Retinal pigment epithelial cell (primary cell): ENCODE measurements at regions not wholly inside any gene's neighbourhood (a gene's known extent, or its start where the extent isn't known, plus 50 kb on each side); places are given as distances from the start of the nearest gene placed in this dataset.
"Not testable (repeated sequence)": the region's sequence is repeated elsewhere in the genome, so short reads cannot be mapped to it uniquely, and the experiment has no call there.

ENCODE experiments used
- DNase-seq: peaks from one replicate; pipeline ENCODE4 v3.0.0-alpha.2; 2010; ENCODE audit warnings: low read depth
- H3K4me3 ChIP-seq: 2 replicates; pipeline ENCODE4 v1.5.1; 2011; ENCODE audit warnings: mild to moderate bottlenecking, low read length, control low read depth, moderate library complexity
- TF ChIP-seq, protein P1 (sequence below): conservative IDR thresholded peaks from 2 replicates; pipeline ENCODE4 v1.5.1; 2011; ENCODE audit warnings: low read depth, low read length, control low read depth, inconsistent platforms

DNA sequence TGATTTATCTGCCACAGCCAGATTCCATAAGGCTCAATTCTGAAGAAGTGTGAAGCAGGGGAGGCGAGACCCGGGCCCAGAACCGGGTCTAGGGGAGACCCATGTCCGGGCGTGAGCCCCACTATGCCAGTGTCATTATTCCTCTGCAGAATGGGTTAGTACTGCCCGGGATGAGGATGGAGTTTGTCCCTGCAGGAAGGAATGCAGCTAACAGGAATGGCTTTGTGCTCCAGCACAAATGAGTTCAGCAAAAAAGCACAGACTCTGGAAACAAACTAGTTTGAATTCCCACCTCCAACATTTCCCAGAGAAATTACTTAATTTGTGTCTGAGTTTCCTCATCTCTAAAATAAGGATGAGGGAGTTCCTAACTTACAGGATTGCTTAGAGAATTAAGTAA is 202.9 kb downstream of the SYK start:
- TF ChIP-seq, protein P1, sequence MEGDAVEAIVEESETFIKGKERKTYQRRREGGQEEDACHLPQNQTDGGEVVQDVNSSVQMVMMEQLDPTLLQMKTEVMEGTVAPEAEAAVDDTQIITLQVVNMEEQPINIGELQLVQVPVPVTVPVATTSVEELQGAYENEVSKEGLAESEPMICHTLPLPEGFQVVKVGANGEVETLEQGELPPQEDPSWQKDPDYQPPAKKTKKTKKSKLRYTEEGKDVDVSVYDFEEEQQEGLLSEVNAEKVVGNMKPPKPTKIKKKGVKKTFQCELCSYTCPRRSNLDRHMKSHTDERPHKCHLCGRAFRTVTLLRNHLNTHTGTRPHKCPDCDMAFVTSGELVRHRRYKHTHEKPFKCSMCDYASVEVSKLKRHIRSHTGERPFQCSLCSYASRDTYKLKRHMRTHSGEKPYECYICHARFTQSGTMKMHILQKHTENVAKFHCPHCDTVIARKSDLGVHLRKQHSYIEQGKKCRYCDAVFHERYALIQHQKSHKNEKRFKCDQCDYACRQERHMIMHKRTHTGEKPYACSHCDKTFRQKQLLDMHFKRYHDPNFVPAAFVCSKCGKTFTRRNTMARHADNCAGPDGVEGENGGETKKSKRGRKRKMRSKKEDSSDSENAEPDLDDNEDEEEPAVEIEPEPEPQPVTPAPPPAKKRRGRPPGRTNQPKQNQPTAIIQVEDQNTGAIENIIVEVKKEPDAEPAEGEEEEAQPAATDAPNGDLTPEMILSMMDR = peak; percentile 9
- H3K4me3 ChIP-seq = no peak overlapping the region
- no peak for DNase-seq

DNA sequence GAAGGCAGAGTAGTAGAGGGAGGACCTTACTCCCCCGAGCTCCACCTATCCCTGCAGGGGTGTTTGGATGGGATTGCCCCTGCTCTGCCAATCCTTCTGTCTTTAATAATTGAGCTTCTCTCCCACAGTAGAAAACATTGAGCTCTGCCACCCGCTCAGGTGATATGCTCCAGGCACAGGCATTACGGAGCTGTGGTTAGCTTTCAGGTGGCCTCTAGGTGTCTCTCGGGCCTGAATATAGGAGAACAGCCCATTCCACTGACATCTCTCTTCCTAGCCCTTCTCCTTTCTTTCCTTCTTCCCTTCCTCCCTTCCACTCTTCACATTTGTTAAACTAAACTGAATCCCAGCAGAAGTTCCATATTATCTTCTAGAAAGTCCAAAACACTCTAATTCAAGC is 203.4 kb downstream of the SYK start:
- no peak overlapping the region for H3K4me3 ChIP-seq
- TF ChIP-seq, protein P1 = no peak
- DNase-seq = no peak

DNA sequence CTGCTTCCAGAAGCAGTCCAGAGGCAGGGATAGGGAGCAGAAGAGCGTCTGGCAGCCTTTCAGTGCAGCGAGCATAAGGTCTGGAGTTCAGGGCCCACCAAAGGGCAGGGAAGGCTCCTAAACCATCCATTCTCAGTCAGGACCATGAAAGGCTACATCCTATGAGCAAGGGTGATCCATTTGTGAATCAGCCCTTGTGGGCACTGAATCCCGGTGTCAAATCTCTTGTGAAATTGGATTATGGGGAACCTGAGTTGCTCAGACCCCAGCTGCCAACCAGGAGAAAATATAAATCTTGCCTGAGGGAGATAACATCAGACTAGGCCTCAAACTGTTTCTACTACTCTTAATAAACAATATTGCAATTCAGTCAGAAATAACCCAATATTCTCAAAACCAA is 204.4 kb downstream of the SYK start:
- no peak overlapping the region for H3K4me3 ChIP-seq
- DNase-seq = no peak
- TF ChIP-seq, protein P1 = no peak

DNA sequence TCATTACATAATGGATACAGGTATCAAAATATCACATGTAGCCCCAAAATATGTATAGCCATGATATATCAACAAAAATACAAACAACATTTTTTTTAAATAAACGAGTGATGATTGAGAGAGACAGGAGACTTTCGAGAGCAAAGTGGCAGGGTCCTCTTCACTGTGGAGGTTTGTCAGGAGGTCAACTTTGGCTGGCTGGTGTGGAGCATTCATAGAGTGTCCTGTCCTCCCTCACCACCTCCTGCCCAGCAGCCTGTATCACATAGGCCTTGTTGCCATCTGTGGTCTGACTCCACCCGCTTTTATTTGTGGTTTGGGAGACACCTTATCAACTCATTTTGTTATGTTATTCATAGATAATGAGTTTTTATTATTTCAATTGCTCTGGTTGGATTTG is 206.9 kb downstream of the SYK start:
- no peak overlapping the region for H3K4me3 ChIP-seq
- TF ChIP-seq, protein P1 = no peak
- DNase-seq = no peak

DNA sequence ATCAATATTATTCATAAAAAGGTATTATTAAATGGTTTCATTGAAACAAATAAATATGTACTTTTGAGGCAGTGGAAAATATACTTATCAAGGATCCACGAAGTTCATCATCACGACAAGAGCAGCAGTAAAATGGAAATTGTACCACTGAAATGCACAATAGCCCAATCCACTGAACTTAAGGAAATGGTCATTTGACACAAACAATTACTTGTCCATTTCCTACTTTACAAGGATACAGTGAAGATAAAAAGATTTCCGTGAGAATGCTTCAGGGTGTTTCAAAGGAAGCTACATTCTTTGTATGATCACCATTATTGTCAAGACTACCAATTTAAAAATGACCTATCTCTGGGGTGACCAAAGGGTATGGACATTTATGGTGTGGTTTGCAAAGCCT is 210.3 kb downstream of the SYK start:
- H3K4me3 ChIP-seq = no peak overlapping the region
- DNase-seq = no peak
- TF ChIP-seq, protein P1 = no peak

DNA sequence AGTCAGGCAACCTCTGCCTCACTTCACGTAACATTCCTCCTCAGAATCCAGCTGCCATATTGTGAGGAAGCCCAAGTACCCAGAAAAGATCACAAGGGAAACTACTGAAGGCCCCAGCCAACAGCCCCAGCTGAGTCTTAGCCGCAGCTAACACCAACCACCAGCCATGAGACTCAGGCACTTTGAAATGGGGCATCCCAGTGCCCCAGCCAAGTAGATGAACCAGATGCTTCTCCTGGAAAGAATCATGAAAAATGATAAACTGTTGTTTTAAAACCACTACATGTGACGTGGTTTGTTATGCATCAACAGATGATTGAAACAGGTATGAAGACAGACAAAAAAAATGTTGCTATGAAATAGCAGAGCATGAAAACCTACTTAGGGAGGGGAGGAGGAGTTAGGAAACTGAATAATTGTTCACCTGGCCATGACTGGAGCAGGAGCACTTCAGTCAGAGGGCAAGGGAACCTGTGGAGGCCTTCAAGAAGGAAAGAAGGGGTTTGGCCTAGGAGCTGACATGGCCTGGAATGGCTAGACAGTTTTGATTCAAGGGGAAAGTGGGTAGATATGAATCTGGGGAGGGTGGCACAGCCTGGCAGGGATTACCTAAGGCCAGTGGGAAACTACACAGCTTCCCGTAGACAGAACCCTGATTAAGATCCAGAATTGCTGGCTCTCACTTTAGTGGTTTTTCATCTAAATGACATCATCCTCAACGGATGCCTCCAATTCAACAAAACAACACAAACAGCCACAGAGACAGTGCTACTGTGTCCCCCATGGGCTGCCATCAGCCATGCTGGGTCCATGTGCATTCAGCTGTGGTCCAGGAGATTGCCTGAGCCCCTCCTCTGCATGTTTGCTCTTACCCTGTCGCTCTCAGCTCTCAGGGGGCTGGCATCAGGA is 211.6 kb downstream of the SYK start:
- no peak for DNase-seq
- TF ChIP-seq, protein P1 = no peak

DNA sequence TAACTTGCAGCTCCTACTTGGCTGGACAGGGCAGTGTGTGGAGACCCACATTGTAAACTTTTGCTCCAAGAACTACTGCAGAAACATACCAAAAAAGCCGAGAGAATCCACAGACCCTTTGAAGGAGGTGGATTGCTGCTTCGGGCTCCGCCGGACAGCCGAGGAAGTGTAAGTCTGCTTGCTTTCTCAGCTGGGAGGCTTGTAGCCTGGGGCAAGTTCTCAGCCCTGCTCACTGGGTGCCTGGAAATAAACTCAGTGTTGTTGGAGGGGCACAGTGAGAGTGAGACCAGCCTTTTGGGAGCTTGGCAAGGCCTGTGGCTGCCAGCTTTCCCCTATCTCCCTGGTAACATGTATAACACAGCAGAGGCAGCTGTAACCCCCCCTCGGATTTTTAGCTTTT is 215.6 kb downstream of the SYK start:
- TF ChIP-seq, protein P1 = no peak
- no peak overlapping the region for H3K4me3 ChIP-seq
- no peak for DNase-seq

More for the DNA sequence above, 211.6 kb downstream of the SYK start:
- H3K4me3 ChIP-seq = no peak overlapping the region

DNA sequence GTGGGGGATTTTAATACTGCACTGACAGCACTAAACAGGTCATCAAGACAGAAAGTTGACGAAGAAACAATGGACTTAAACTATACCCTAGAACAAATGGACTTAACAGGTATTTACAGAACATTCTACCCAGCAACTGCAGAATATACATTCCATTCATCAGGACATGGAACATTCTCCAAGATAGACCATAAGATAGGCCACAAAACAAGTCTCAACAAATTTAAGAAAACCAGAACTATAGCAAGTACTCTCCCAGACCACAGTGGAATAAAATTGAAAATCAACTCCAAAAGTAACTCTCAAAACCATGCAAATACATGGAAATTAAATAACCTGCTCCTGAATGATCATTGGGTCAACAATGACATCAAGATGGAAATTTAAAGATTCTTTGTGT is 218.3 kb downstream of the SYK start:
- not testable (repeated sequence) for H3K4me3 ChIP-seq, DNase-seq

DNA sequence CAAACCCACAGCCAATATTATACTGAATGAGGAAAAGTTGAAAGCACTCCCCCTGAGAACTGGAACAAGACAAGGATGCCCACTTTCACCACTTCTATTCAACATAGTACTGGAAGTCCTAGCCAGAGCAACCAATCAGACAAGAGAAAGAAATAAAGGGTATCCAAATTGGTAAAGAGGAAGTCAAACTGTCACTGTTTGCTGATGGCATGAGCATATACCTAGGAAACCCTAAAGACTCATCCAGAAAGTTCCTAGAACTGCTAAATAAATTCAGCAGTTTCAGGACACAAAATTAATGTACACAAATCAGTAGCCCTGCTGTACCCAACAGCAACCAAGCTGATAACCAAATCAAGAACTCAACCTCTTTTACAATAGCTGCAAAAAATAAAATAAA is 220.0 kb downstream of the SYK start:
- not testable (repeated sequence) for H3K4me3 ChIP-seq, DNase-seq
